CD8-positive, alpha-beta memory T cell (primary cell): ENCODE measurements at regions not wholly inside any gene's neighbourhood (a gene's known extent, or its start where the extent isn't known, plus 50 kb on each side); places are given as distances from the start of the nearest gene placed in this dataset.

Experiments
- CTCF ChIA-PET: fragments of 350-600 bp; sonication (Branson Sonifier 250); formaldehyde crosslinking; loops from one replicate; lab custom pipeline; 2021; ENCODE audit warnings: antibody characterized with exemption; lab: Charles Lee
- POLR2A ChIA-PET: fragments of 350-600 bp; sonication (Branson Sonifier 250); formaldehyde crosslinking; loops from one replicate; lab custom pipeline; 2021; ENCODE audit warnings: antibody characterized with exemption; lab: Charles Lee
- DNase-seq, 5 donors: peaks; one replicate each; pipeline versions ENCODE4 v3.0.0 to v3.0.0-alpha.2; 2020 to 2022; ENCODE audit warnings: mixed read lengths in 1 of 5
- H3K27ac ChIP-seq: one replicate; pipeline ENCODE4 v1.7.0; 2013; ENCODE audit warnings: low read depth, mild to moderate bottlenecking, low read length, moderate library complexity
- H3K27me3 ChIP-seq: 2 replicates; pipeline ENCODE4 v1.7.0; 2013; ENCODE audit warnings: low read length, mild to moderate bottlenecking; ENCODE audit not compliant: insufficient read depth, poor library complexity, severe bottlenecking
- H3K36me3 ChIP-seq: 2 replicates; pipeline ENCODE4 v1.7.0; 2013; ENCODE audit warnings: mild to moderate bottlenecking, low read length, moderate library complexity; ENCODE audit not compliant: insufficient read depth
- H3K4me1 ChIP-seq: 2 replicates; pipeline ENCODE4 v1.7.0; 2013; ENCODE audit warnings: mild to moderate bottlenecking, low read length, moderate library complexity; ENCODE audit not compliant: insufficient read depth
- H3K4me3 ChIP-seq: 2 replicates; pipeline ENCODE4 v1.7.0; 2013; ENCODE audit warnings: mild to moderate bottlenecking, low read length
- H3K9me3 ChIP-seq: 2 replicates; pipeline ENCODE4 v1.7.0; 2013; ENCODE audit warnings: mild to moderate bottlenecking, low read length
- H3K27ac Mint-ChIP-seq, 8 donors: one replicate each; pipeline ENCODE4 v1.8.0; 2020 to 2021; ENCODE audit warnings: mixed read lengths in 8 of 8, mild to moderate bottlenecking in 6 of 8, inconsistent platforms in 3 of 8, moderate library complexity in 3 of 8
- H3K27me3 Mint-ChIP-seq, 2 donors: one replicate each; pipeline ENCODE4 v1.8.0; 2020 to 2021; ENCODE audit warnings: mixed read lengths in 2 of 2, mild to moderate bottlenecking in 1 of 2, moderate library complexity in 1 of 2
- H3K36me3 Mint-ChIP-seq, 3 donors: one replicate each; pipeline ENCODE4 v1.8.0; 2020 to 2021; ENCODE audit warnings: mixed read lengths in 3 of 3, inconsistent platforms in 1 of 3, mild to moderate bottlenecking in 1 of 3
- H3K4me1 Mint-ChIP-seq, 3 donors: one replicate each; pipeline ENCODE4 v1.8.0; 2020 to 2021; ENCODE audit warnings: mixed read lengths in 3 of 3, inconsistent platforms in 1 of 3, mild to moderate bottlenecking in 1 of 3
- H3K4me3 Mint-ChIP-seq, 7 donors: one replicate each; pipeline ENCODE4 v1.8.0; 2020 to 2021; ENCODE audit warnings: mixed read lengths in 7 of 7, mild to moderate bottlenecking in 6 of 7, moderate library complexity in 4 of 7, inconsistent platforms in 2 of 7
- H3K9me3 Mint-ChIP-seq, 5 donors: one replicate each; pipeline ENCODE4 v1.8.0; 2020 to 2022; ENCODE audit warnings: mixed read lengths in 5 of 5, mild to moderate bottlenecking in 3 of 5, moderate library complexity in 2 of 5, inconsistent platforms in 1 of 5

GRCh38 chr1:103177108-103177775 lies 68.9 kb upstream of the COL11A1 start:
- ChIA-PET CTCF (no interaction called here), POLR2A (no interaction called here)
- H3K4me1 Mint-ChIP-seq: no peaks in the 10 kb centered on the region
- peaks cover 0 to 4% (median 2%) of the 10 kb centered on the region in 5 donors for H3K9me3 Mint-ChIP-seq
- H3K27ac Mint-ChIP-seq: no peak overlapping the region
- DNase-seq: no peak
- no peak overlapping the region for H3K4me3 ChIP-seq
- no peaks in the 10 kb centered on the region for H3K36me3 ChIP-seq
- no peak overlapping the region for H3K4me3 Mint-ChIP-seq
- H3K27me3 ChIP-seq: no peaks in the 10 kb centered on the region
- H3K36me3 Mint-ChIP-seq: no peaks in the 10 kb centered on the region
- no peak overlapping the region for H3K27ac ChIP-seq
- no peaks in the 10 kb centered on the region for H3K27me3 Mint-ChIP-seq
- H3K4me1 ChIP-seq: no peaks in the 10 kb centered on the region
- H3K9me3 ChIP-seq: no peaks in the 10 kb centered on the region

GRCh38 chr1:103171041-103171590 lies 62.8 kb upstream of the COL11A1 start:
- no peak overlapping the region for H3K27ac ChIP-seq
- Mint-ChIP-seq H3K36me3 (no peaks in the 10 kb centered on the region), H3K27me3 (no peaks in the 10 kb centered on the region), H3K27ac (no peak overlapping the region), H3K9me3 (peaks cover 0 to 4% (median 2%) of the 10 kb centered on the region in 5 donors), H3K4me1 (no peaks in the 10 kb centered on the region), H3K4me3 (no peak overlapping the region)
- CTCF ChIA-PET: no interaction called here
- no peaks in the 10 kb centered on the region for H3K4me1 ChIP-seq
- H3K9me3 ChIP-seq: no peaks in the 10 kb centered on the region
- no peaks in the 10 kb centered on the region for H3K27me3 ChIP-seq
- no peak for DNase-seq
- H3K36me3 ChIP-seq: no peaks in the 10 kb centered on the region
- POLR2A ChIA-PET: no interaction called here
- no peak overlapping the region for H3K4me3 ChIP-seq

- no peak overlapping the region for H3K27ac Mint-ChIP-seq
- CTCF ChIA-PET: no interaction called here
- Histone ChIP-seq H3K4me3 (no peak overlapping the region), H3K36me3 (no peaks in the 10 kb centered on the region), H3K4me1 (no peaks in the 10 kb centered on the region), H3K27me3 (no peaks in the 10 kb centered on the region), H3K9me3 (no peaks in the 10 kb centered on the region), H3K27ac (no peak overlapping the region)
- H3K9me3 Mint-ChIP-seq: peaks cover 0 to 9% (median 2%) of the 10 kb centered on the region in 5 donors
- no peaks in the 10 kb centered on the region for H3K27me3 Mint-ChIP-seq
- DNase-seq: no peak
- H3K4me1 Mint-ChIP-seq: no peaks in the 10 kb centered on the region
- POLR2A ChIA-PET: no interaction called here
- H3K36me3 Mint-ChIP-seq: no peaks in the 10 kb centered on the region
- H3K4me3 Mint-ChIP-seq: no peak overlapping the region
These were observed 62.3 kb upstream of the COL11A1 start for GRCh38 chr1:103170609-103171008.

- Histone ChIP-seq H3K36me3 (no peaks in the 10 kb centered on the region), H3K9me3 (no peaks in the 10 kb centered on the region), H3K4me1 (no peaks in the 10 kb centered on the region), H3K4me3 (no peak overlapping the region), H3K27me3 (no peaks in the 10 kb centered on the region), H3K27ac (no peak overlapping the region)
- H3K4me3 Mint-ChIP-seq: no peak overlapping the region
- H3K27ac Mint-ChIP-seq: no peak overlapping the region
- CTCF ChIA-PET: no interaction called here
- no peaks in the 10 kb centered on the region for H3K27me3 Mint-ChIP-seq
- POLR2A ChIA-PET: no interaction called here
- H3K9me3 Mint-ChIP-seq: peaks cover 0 to 16% (median 5%) of the 10 kb centered on the region in 5 donors
- no peaks in the 10 kb centered on the region for H3K4me1 Mint-ChIP-seq
- no peak for DNase-seq
- H3K36me3 Mint-ChIP-seq: no peaks in the 10 kb centered on the region
These were observed 54.0 kb upstream of the COL11A1 start for GRCh38 chr1:103162360-103162759.

GRCh38 chr1:103160281-103160680 lies 52.0 kb upstream of the COL11A1 start:
- DNase-seq: no peak
- Mint-ChIP-seq H3K27ac (no peak overlapping the region), H3K4me3 (no peak overlapping the region), H3K9me3 (peaks cover 0 to 10% (median 0%) of the 10 kb centered on the region in 5 donors), H3K36me3 (no peaks in the 10 kb centered on the region), H3K4me1 (no peaks in the 10 kb centered on the region), H3K27me3 (no peaks in the 10 kb centered on the region)
- Histone ChIP-seq H3K9me3 (no peaks in the 10 kb centered on the region), H3K27me3 (no peaks in the 10 kb centered on the region), H3K36me3 (no peaks in the 10 kb centered on the region), H3K4me3 (no peak overlapping the region), H3K4me1 (no peaks in the 10 kb centered on the region), H3K27ac (no peak overlapping the region)
- POLR2A ChIA-PET: no interaction called here
- CTCF ChIA-PET: no interaction called here
